Urinary bladder (tissue), 3 donors: ENCODE measurements at regions not wholly inside any gene's neighbourhood (a gene's known extent, or its start where the extent isn't known, plus 50 kb on each side); places are given as distances from the start of the nearest gene placed in this dataset.

Source experiments
- DNase-seq: peaks from one replicate; pipeline ENCODE4 v3.0.0-alpha.2; 2015; ENCODE audit errors: extremely low spot score
- H3K27ac ChIP-seq: one replicate; pipeline ENCODE4 v1.5.1; 2013; ENCODE audit warnings: low read depth, mild to moderate bottlenecking, moderate library complexity
- H3K36me3 ChIP-seq: one replicate; pipeline ENCODE4 v1.6.1; 2013; ENCODE audit warnings: mild to moderate bottlenecking, moderate library complexity; ENCODE audit not compliant: insufficient read depth
- H3K4me1 ChIP-seq: one replicate; pipeline ENCODE4 v1.6.1; 2013; ENCODE audit warnings: mild to moderate bottlenecking, moderate library complexity; ENCODE audit not compliant: insufficient read depth
- H3K4me3 ChIP-seq: one replicate; pipeline ENCODE4 v1.5.1; 2013; ENCODE audit warnings: low read depth, low read length
- WGBS: extraction: QIAGEN DNeasy Blood & Tissue Kit; methylation state at CpG from one replicate; pipeline ENCODE4 v1.1.7; 2013; 5-methylcytosine and 5-hydroxymethylcytosine counted together
- donor health status: healthy with polysubstance abuse.
- donor health status: healthy.

- no peak for DNase-seq
- no peaks in the 10 kb centered on the region for H3K4me1 ChIP-seq
- no peaks in the 10 kb centered on the region for H3K36me3 ChIP-seq
- H3K4me3 ChIP-seq = no peak overlapping the region
- 69% methylated on average over 6 of the region's 6 CpGs for WGBS
- no peak overlapping the region for H3K27ac ChIP-seq
These were observed 521.4 kb upstream of the CAMK1G start for GRCh38 chr1:209062081-209062620.

- WGBS = 67% methylated on average over 1 of the region's 1 CpG
- DNase-seq = no peak
- H3K27ac ChIP-seq = no peak overlapping the region
- no peaks in the 10 kb centered on the region for H3K4me1 ChIP-seq
- no peaks in the 10 kb centered on the region for H3K36me3 ChIP-seq
- no peak overlapping the region for H3K4me3 ChIP-seq
These were observed 520.7 kb upstream of the CAMK1G start for GRCh38 chr1:209062863-209063262.

- H3K4me1 ChIP-seq = no peaks in the 10 kb centered on the region
- WGBS = 79% methylated on average over 13 of the region's 13 CpGs
These were observed 519.5 kb upstream of the CAMK1G start for GRCh38 chr1:209063767-209064659.

GRCh38 chr1:209064850-209065706 is 518.4 kb upstream of the CAMK1G start:
- Histone ChIP-seq H3K4me1 (no peaks in the 10 kb centered on the region), H3K36me3 (no peaks in the 10 kb centered on the region), H3K4me3 (no peak overlapping the region), H3K27ac (no peak overlapping the region)
- DNase-seq = no peak
- WGBS = 76% methylated on average over 11 of the region's 11 CpGs

More at GRCh38 chr1:209063767-209064659, 519.5 kb upstream of the CAMK1G start:
- no peaks in the 10 kb centered on the region for H3K36me3 ChIP-seq
- no peak overlapping the region for H3K27ac ChIP-seq
- no peak overlapping the region for H3K4me3 ChIP-seq
- DNase-seq = no peak

GRCh38 chr1:209072481-209072880 is 511.0 kb upstream of the CAMK1G start:
- Histone ChIP-seq H3K4me3 (no peak overlapping the region), H3K36me3 (no peaks in the 10 kb centered on the region), H3K4me1 (no peaks in the 10 kb centered on the region), H3K27ac (no peak overlapping the region)
- no peak for DNase-seq

- H3K36me3 ChIP-seq = no peaks in the 10 kb centered on the region
- H3K27ac ChIP-seq = no peak overlapping the region
- H3K4me1 ChIP-seq = no peaks in the 10 kb centered on the region
- H3K4me3 ChIP-seq = no peak overlapping the region
- DNase-seq = no peak
These were observed 509.6 kb upstream of the CAMK1G start for GRCh38 chr1:209073879-209074278.

GRCh38 chr1:209074575-209075250 is 508.8 kb upstream of the CAMK1G start:
- Histone ChIP-seq H3K27ac (no peak overlapping the region), H3K4me3 (no peak overlapping the region), H3K36me3 (no peaks in the 10 kb centered on the region), H3K4me1 (no peaks in the 10 kb centered on the region)
- no peak for DNase-seq

- Histone ChIP-seq H3K27ac (no peak overlapping the region), H3K4me3 (no peak overlapping the region), H3K4me1 (no peaks in the 10 kb centered on the region), H3K36me3 (no peaks in the 10 kb centered on the region)
- no peak for DNase-seq
- WGBS = 95% methylated on average over 3 of the region's 3 CpGs
These were observed 506.8 kb upstream of the CAMK1G start for GRCh38 chr1:209076688-209077087.

- DNase-seq = no peak
- H3K4me1 ChIP-seq = no peaks in the 10 kb centered on the region
- no peak overlapping the region for H3K4me3 ChIP-seq
- H3K27ac ChIP-seq = no peak overlapping the region
- H3K36me3 ChIP-seq = no peaks in the 10 kb centered on the region
- WGBS = 82% methylated on average over 5 of the region's 5 CpGs
These were observed 503.2 kb upstream of the CAMK1G start for GRCh38 chr1:209080170-209080781.

- Histone ChIP-seq H3K4me3 (no peak overlapping the region), H3K36me3 (no peaks in the 10 kb centered on the region), H3K27ac (no peak overlapping the region), H3K4me1 (no peaks in the 10 kb centered on the region)
- 63% methylated on average over 6 of the region's 6 CpGs for WGBS
- no peak for DNase-seq
These were observed 496.9 kb upstream of the CAMK1G start for GRCh38 chr1:209086486-209087192.

GRCh38 chr1:209094384-209094783 is 489.1 kb upstream of the CAMK1G start:
- Histone ChIP-seq H3K4me3 (no peak overlapping the region), H3K36me3 (no peaks in the 10 kb centered on the region)
- no peak for DNase-seq

GRCh38 chr1:209095627-209096595 is 487.6 kb upstream of the CAMK1G start:
- Histone ChIP-seq H3K4me1 (no peaks in the 10 kb centered on the region), H3K27ac (no peak overlapping the region), H3K4me3 (no peak overlapping the region), H3K36me3 (no peaks in the 10 kb centered on the region)
- 55% methylated on average over 9 of the region's 9 CpGs for WGBS
- no peak for DNase-seq

More at GRCh38 chr1:209094384-209094783, 489.1 kb upstream of the CAMK1G start:
- no peak overlapping the region for H3K27ac ChIP-seq
- H3K4me1 ChIP-seq = no peaks in the 10 kb centered on the region
